ENCODE measurements at regions not wholly inside any gene's neighbourhood (a gene's known extent, or its start where the extent isn't known, plus 50 kb on each side); places are given as distances from the start of the nearest gene placed in this dataset.
"Not testable (repeated sequence)": the region's sequence is repeated elsewhere in the genome, so short reads cannot be mapped to it uniquely, and the experiment has no call there.

DNA sequence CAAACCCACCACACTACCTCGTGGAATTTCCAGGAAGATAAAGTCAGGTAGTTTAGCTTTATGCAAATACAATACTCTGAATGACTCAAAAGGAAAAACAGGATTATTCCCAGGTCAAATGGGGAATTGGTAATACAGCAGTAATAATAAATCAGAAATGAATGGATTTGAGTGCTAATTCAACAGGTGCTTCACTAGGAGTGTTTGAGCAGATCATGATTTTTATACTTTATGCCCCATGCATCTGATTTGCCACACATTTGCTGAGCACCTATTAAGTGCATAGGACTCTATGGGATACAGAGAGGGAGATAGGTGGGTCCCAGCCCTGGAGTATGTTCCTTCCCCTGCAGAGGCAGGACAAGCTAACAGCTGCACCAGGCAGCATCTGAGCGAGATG is 381.4 kb upstream of the PODXL start:
- no peak for DNase-seq (ENCODE audit: low spot score)

DNA sequence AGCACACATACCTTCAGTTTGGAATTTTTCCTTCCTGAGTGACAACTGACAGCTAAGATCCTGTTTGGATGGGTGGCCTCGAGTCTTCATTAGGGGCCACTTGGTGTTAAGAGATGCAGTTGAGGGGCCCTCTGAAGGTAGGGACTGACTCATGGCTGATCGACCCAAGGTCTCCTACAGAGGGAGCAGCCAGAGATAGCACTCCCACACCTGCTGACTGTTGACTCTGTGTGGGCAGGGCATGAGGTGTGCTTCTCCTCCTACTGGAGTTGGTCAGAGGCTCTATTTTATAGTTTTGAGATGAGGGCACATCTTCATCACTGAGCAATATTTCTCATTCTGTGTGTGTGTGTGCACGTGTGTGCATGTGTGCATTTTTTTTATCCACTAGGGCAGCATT is 378.8 kb upstream of the PODXL start:
- DNase-seq (ENCODE audit: low spot score): no peak

DNA sequence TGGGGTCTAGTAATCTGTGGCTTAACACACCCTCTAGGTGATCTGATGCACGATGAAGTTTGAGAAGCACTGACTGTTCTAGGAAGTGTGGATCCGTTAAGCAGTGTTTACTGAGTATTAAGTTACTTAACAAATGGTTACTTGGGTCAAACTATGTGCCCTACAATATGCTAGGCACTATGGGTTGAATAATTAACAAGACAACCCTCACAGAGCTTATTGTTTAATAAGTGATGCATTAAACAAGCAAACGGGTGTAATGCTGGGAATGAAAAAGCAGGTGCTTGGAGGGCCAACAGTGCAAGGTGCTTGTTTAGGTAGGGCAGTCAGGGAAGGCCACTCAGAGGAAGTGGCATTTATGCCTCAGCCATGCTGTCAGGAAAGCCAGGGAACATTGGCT is 378.0 kb upstream of the PODXL start:
- DNase-seq (ENCODE audit: low spot score): no peak

DNA sequence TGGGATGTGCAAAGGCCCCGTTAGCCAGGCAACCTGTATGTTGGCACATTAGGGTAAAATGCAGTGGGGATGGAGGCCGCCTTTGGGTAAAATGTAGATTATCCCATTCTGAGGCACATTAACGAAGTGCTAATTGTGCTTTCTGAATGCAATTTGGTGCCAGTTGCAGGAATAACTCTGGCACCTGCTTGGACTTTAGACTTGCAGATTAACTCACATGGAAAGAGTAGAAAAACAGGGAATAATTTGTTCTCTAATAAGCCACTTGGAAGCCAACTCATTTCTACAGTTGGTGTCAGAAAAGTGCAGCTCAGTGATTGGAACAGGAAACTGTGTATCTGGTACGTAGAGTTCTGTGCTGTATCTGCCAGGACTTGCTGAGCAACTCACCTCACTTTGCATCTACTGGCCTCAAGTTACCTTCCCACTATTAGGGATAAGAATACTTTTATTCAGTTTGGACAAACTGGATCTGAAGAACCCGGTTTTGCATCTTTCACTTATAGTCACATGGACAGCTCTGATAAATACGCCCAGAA is 377.4 kb upstream of the PODXL start:
- DNase-seq (ENCODE audit: low spot score): no peak

DNA sequence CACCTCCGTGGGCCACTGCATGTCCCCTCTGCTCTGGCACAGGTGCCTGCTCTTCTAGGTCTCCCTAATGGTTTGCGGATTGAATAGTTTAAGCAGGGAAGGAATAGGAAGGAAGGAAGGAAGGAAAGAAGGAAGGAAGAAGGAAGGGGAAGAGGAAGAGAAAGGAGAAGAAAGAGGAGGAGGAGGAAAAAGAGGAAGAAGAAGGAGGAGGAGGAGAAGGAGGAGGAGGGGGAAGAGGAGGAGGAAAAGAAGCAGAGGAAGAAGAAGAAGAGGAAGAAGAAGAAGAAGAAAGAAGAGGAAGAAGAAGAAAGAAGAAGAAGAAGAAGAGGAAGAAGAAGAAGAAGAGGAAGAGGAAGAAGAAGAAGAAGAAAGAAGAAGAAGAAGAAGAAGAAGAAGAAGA is 376.8 kb upstream of the PODXL start:
- DNase-seq (ENCODE audit: low spot score): not testable (repeated sequence)

DNA sequence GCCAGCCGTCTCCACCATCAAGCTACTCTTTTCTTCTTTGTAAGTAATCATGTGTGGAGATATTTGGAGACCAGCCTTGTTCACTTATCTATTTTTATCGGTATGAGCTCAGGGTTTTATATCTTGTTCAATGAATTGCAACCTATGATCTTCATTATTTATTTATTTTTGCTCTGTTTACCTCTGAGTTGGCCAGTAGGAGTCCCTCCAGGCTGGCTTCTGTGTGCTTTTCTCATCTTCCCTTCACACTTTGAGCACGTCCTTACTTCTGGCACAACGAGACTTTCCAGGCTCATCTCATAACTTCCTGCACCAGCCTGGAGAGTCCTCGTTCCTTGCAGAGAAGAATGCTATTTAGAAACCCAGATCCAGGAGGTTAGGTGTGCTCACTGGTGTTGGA is 375.8 kb upstream of the PODXL start:
- no peak for DNase-seq (ENCODE audit: low spot score)

DNA sequence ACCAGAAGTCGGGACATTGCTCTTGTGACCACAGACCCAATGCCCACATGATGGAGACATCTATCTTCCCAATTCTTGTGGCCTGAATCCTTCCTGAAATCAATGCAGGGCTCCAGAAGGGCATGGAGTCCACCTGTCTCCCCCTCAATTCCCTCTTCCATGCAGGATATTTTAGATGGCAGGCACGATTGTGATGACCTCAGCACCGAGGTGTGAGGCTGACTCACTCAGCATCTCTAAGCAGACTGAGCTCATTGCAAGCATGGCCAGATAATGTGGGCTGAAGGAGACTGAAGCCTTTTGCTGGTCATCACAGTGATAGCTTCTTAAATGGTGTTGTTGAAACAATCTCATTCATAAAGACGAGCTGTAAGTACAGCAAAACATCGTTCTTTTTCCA is 374.9 kb upstream of the PODXL start:
- no peak for DNase-seq (ENCODE audit: low spot score)

DNA sequence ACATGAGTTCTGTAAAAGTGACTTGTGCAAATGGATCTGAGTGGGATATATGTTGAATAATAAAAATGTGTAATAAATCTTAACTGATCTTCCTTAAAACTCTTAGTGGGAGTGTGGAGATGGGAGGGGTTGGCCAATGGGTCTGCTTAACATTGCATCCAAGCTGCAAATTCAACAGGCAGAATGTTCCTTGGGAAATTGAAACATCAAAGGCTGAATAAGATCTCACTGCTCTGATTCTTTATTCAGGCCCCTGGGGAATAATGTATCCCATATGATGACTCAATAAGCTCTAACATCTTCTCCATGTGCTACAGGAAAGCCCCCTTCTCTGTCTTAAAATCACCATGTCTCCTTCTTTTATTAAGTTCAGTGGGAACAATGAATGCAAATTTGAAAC is 373.2 kb upstream of the PODXL start:
- no peak for DNase-seq (ENCODE audit: low spot score)

DNA sequence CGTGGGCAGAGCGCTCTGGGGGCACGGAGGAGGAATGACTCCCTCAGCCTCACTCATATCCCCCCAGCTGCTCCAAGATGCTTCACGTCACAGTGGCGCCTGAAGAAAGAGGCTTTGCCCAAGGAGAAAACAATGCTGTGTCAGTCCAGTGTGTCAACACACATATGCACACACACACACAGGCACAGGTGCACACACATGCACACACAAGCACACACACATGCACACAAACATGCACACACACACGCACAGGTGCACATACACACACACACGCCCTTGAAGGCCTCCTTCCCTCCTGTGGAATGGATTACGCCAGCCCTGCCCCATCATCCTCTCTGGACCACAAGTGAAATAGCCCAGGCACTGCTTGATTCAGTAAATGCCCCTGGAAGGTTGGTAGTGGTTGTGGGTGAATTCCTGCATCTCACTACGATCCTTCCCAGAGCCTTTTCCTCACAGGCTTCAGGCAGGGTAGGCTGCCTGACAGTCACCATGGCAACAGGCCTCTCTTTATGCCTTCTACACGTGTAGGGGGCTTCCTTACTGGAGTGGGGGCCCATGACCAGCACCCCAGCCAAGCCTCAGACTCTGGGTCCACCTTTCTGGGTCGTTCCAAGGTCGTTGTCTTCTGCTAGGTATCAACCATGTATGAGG is 371.5 kb upstream of the PODXL start:
- DNase-seq (ENCODE audit: low spot score): no peak

DNA sequence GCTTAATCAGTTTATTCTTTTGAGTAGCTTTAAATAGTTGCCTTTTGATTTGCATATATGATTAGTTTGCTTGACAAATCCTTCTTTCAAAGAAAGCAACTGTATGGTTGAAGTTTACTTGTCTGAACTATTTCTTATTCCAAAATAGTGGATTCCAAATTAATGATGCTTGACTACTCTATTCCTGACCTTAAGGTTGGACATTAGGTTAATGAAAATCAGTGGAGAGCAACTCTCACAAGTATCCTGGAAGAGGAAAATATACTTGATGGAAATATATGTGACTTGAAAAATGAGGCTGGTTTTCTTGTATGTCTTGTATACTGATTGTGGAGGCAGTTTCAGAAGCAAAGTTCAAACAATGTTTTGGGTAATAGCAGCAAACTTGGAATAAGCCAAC is 369.2 kb upstream of the PODXL start:
- DNase-seq (ENCODE audit: low spot score): no peak

DNA sequence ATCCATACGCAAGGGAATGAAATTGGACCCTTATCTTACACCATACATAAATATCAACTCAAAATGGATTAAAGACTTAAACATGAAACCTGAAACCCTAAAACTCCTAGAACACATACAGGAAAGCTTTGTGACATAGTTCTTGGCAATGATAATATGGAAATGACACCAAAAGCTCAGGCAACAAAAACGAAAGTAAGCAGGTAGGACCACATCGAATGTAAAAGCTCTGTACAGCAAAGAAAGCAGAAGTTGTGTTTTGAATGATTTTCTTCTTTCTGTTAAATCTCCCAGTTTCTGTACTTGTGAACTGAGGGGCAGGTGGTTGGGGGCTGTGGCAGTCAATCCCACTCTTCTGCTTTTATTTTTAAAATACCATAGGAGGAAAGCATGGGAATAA is 368.4 kb upstream of the PODXL start:
- DNase-seq (ENCODE audit: low spot score): no peak

DNA sequence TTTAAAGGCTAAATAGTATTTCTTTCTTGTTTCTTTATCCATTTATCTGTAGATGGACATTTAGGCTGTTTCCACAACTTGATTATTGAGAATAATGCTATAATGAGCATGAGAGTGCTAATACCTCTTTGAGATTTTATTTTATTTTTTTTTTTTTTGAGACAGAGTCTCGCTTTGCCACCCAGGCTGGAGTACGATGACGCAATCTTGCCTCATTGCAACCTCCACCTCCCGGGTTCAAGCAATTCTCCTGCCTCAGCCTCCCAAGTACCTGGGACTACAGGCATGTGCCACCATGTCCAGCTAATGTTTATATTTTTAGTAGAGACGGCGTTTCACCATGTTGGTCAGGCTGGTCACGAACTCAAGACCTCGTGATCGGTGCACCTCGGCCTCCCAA is 366.5 kb upstream of the PODXL start:
- not testable (repeated sequence) for DNase-seq (ENCODE audit: low spot score)

DNA sequence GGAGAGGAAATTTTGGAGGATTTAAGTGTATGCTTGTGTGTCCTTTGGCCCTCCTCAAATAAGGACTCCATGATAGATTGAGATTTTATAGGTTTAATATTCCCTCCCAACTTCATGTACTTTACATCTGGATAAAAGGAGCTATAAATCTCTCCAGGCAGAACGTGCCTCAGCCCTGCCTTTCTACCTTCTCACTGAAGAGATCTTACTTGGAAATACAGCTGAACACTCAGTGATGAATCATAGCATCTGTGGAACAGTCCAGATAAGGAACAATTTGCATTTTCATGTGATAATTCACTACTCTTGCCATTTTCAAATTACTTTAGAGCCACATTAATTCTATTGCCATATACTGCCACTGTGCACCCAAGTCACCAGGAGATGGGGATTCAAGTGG is 364.6 kb upstream of the PODXL start:
- DNase-seq (ENCODE audit: low spot score): no peak

DNA sequence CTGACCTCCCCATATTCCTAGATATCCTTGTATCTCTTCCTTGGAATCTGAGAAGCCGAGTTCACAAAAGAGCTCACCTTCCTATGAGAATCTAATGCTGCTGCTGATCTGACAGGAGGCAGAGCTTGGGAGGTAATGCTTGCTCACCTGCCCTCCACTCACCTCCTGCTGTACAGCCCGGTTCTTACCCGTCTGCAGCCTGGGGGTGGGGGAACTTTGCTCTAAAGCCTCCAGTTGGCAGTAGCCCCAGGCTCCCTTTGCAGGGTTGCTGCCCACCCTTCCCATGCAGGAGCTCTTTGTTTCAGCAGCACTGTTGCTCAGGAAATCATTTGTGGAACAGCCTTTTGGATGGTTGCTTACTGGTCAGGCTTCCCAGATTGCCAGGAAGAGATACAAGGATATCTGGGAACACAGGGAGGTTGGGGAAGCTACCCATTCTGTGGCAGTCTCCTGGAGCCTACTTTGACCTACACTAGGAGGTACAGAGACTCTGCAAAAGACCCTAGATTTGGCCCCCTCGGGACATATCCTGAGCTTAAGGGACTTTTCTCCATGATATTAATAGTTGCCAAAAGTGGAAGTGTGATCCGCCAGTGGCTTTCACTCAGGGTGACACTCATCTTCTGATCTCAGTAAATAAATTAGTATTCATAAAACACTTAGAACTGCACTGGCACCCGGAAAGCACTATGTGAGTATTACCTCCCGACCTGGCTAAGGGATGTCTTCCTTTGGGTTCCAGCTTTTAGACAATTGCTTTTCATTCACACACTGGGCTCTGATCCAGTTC is 363.7 kb upstream of the PODXL start:
- no peak for DNase-seq (ENCODE audit: low spot score)

DNA sequence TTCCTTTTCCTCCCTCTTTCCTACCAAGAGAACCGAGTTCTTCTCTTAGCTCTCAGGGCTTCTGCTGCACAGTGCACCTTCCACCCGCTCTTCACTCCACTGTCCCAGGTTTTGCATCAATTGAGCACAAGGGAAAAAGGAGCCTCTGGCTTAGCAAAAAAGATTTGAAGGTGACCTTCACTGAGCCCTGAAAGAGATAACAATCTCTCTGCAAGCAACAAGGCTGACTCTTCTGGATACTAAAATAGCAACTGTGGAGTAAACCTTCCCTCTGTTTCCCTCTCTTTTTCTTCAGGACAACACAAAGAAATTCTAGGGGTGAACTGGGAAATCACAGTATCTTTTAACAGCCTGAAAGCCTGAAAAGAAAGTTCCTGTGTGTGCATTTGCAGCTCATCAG is 354.7 kb upstream of the PODXL start:
- no peak for DNase-seq (ENCODE audit: low spot score)

DNA sequence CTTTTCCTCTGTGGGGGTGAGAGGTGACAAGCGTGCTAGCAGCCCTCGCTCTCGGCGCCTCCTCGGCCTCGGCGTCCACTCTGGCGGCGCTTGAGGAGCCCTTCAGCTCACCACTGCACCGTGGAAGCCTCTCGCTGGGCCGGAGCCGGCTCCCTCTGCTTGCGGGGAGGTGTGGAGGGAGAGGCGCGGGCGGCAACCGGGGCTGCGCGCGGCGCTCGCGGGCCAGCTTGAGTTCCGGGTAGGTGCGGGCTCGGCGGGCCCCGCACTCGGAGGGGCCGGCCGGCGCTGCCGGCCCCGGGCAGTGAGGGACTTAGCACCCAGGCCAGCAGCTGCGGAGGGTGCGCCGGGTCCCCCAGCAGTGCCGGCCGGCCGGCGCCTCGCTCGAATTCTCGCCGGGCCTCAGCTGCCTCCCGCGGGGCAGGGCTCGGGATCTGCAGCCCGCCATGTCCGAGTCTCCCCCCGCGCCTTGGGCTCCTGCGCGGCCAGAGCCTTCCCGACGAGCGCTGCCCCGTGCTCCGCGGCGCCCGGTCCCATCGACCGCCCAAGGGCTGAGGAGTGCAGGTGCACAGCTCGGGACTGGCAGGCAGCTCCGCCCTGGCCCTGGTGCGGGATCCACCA is 352.8 kb upstream of the PODXL start:
- no peak for DNase-seq (ENCODE audit: low spot score)

DNA sequence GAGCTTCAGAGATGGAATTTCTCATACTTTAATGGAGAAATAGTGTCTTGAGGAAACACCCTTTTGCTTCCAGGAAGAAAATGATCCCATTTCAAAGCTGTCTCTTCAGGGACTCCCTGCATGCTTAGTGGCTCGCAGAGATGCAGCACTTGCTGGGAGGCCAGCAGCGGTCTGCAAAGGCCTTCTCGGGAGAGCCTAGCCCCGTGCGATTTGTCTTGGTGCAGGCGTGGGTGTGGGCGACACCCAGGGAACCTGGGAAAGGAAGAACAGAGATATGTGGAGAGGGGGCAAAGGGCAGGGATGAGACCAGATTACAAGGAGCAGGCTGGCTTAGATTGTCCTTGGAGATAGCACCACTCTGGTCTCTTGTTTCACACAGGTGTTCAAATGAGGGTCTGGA is 352.3 kb upstream of the PODXL start:
- DNase-seq (ENCODE audit: low spot score): no peak

DNA sequence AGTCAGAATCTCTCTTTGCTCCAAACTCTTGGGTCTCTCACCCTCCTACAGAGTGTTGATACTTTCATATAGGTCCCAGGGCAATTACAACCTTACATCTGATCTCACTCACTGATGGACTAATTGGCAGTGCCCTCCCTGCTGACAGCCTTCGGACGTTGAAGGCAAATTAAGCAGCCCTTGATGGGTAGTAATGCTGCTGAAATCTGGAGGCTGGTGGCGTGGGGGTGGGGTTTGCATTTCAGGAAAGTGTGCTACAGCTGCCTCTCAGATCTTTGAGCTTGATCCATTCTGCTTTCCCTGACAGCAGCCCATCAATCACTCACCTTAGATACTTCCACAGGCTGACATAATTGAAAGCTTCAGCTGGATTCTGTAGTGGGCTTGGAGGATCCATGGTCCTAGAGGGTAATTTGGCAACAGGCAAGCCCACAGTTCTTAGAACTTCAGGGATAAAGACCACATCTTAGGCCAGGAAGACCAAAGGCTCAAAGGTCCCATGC is 349.1 kb upstream of the PODXL start:
- DNase-seq (ENCODE audit: low spot score): no peak

DNA sequence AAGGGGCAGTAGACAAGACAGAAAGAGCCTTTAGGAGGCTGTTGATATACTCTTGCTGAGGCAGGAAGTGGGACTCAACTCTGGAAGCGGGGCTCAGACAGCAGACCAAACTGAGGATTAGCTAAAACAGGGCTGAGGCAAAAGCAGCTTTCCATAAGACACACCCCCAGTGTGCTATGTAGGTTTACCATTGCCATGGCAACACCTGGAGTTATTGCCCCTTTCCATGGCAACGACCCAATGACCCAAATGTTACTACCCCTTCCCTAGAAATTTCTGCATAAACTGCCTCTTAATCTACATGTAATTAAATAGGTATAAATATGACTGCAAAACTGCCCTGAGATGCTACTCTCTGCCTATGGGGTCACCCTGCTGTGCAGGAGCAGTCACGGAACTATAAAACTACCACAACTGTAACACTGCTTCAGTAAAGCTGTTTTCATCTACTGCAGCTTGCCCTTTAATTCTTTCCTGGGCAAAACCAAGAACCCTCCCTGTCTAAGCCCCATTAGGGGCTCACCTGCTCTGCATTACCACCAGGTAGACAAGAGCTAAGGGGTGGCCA is 348.4 kb upstream of the PODXL start:
- DNase-seq (ENCODE audit: low spot score): no peak

DNA sequence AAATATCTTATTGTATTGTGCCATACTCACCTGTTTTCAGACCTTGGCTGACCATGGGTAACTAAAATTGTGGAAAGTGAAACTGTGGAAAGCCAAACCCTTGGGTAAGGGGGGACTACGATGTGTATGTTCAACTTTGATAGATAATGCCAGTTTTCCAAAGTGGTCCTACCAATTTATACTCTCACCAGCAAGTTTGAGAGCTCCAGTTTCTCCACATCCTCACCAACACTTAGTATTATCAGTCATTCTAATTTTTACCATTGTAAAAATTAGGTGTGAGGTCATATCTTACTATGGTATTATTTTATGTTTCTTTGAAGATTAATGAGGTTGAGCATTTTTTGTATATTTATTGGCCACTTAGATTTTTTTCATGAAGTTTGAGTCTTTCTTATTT is 346.9 kb upstream of the PODXL start:
- no peak for DNase-seq (ENCODE audit: low spot score)

DNA sequence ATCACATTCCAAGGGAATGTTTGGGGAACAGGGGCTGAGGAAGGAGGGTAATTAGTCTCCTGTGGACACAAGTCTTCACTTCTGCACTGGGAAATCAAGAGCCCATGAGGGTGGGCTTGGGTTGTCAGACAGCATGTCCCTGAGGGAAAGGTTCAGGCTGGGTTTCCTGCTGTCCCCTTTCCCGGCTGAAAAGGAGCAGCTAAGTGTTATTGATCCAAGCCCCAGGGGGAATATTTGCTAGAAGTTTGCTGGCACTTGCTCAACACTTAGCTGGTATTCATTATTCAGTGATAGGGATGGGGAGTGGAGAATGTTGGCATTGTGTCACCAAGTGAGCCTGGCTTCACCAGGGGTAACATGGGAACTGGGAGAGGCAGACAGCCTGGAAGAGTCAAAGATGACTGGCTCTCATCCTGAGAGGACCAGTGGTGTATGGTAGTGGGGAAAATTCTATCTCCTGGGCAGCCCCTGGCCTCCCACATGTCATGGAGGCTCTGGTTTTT is 344.4 kb upstream of the PODXL start:
- no peak for DNase-seq (ENCODE audit: low spot score)
